ENCODE measurements at regions not wholly inside any gene's neighbourhood (a gene's known extent, or its start where the extent isn't known, plus 50 kb on each side); places are given as distances from the start of the nearest gene placed in this dataset.

GRCh38 chr4:164193676-164194075, 560.3 kb upstream of the SMIM31 start:
- TF ChIP-seq POLR2A (IDR thresholded peaks at IDR 0.05) (no peak), CTCF (IDR thresholded peaks at IDR 0.05) (no peak)
- intact Hi-C loops (cut with DNase I; ENCODE audit: low total_unique reads) = no loop called here
- no peak for DNase-seq (ENCODE audit: low spot score in 2 of 2)
- no peak overlapping the region for H3K4me3 ChIP-seq (ENCODE audit: low read depth, poor library complexity, severe bottlenecking)

GRCh38 chr4:164197556-164197955, 556.4 kb upstream of the SMIM31 start:
- no peak for TF ChIP-seq CTCF (IDR thresholded peaks at IDR 0.05)
- intact Hi-C loops (cut with DNase I; ENCODE audit: low total_unique reads) = no loop called here
- H3K4me3 ChIP-seq (ENCODE audit: low read depth, poor library complexity, severe bottlenecking) = no peak overlapping the region
- 92 to 94% methylated on average over 18 of the region's 18 CpGs for WGBS, 2 donors
- DNase-seq (ENCODE audit: low spot score in 2 of 2) = no peak

GRCh38 chr4:164203476-164203875, 550.5 kb upstream of the SMIM31 start:
- no peak for DNase-seq (ENCODE audit: low spot score in 2 of 2)
- intact Hi-C loops (cut with DNase I; ENCODE audit: low total_unique reads) = no loop called here
- TF ChIP-seq POLR2A (IDR thresholded peaks at IDR 0.05) = no peak
- TF ChIP-seq CTCF (IDR thresholded peaks at IDR 0.05) = no peak
- no peak overlapping the region for H3K4me3 ChIP-seq (ENCODE audit: low read depth, poor library complexity, severe bottlenecking)
- WGBS, 2 donors = 77 to 85% methylated on average over 4 of the region's 4 CpGs

- intact Hi-C loops (cut with DNase I; ENCODE audit: low total_unique reads) = no loop called here
- no peak overlapping the region for H3K4me3 ChIP-seq (ENCODE audit: low read depth, poor library complexity, severe bottlenecking)
- no peak for DNase-seq (ENCODE audit: low spot score in 2 of 2)
- TF ChIP-seq POLR2A (IDR thresholded peaks at IDR 0.05) = no peak
- TF ChIP-seq CTCF (IDR thresholded peaks at IDR 0.05) = no peak
Observed at GRCh38 chr4:164204434-164204833, 549.5 kb upstream of the SMIM31 start.

- intact Hi-C loops (cut with DNase I; ENCODE audit: low total_unique reads) = no loop called here
- no peak overlapping the region for H3K4me3 ChIP-seq (ENCODE audit: low read depth, poor library complexity, severe bottlenecking)
- no peak for DNase-seq (ENCODE audit: low spot score in 2 of 2)
- WGBS, 2 donors = 82 to 90% methylated on average over 5 of the region's 5 CpGs
- TF ChIP-seq POLR2A (IDR thresholded peaks at IDR 0.05) = no peak
- no peak for TF ChIP-seq CTCF (IDR thresholded peaks at IDR 0.05)
Observed at GRCh38 chr4:164207460-164207859, 546.5 kb upstream of the SMIM31 start.

- H3K4me3 ChIP-seq (ENCODE audit: low read depth, poor library complexity, severe bottlenecking) = no peak overlapping the region
- DNase-seq (ENCODE audit: low spot score in 2 of 2) = no peak
- TF ChIP-seq POLR2A (IDR thresholded peaks at IDR 0.05) = no peak
- TF ChIP-seq CTCF (IDR thresholded peaks at IDR 0.05) = no peak
- 23 to 50% methylated on average over 1 of the region's 1 CpG for WGBS, 2 donors
- intact Hi-C loops (cut with DNase I; ENCODE audit: low total_unique reads) = no loop called here
Observed at GRCh38 chr4:164210377-164210776, 543.6 kb upstream of the SMIM31 start.
